Occipital lobe (tissue), 1 donor: ENCODE measurements at regions not wholly inside any gene's neighbourhood (a gene's known extent, or its start where the extent isn't known, plus 50 kb on each side); places are given as distances from the start of the nearest gene placed in this dataset.
"Not testable (repeated sequence)": the region's sequence is repeated elsewhere in the genome, so short reads cannot be mapped to it uniquely, and the experiment has no call there.

Experiments used
- DNase-seq: peaks from one replicate; lab custom pipeline; 2025; lab: John Stamatoyannopoulos, UW

GRCh38 chr14:52124791-52125684 lies 56.2 kb upstream of the NID2 start:
- DNase-seq: no peak

DNA sequence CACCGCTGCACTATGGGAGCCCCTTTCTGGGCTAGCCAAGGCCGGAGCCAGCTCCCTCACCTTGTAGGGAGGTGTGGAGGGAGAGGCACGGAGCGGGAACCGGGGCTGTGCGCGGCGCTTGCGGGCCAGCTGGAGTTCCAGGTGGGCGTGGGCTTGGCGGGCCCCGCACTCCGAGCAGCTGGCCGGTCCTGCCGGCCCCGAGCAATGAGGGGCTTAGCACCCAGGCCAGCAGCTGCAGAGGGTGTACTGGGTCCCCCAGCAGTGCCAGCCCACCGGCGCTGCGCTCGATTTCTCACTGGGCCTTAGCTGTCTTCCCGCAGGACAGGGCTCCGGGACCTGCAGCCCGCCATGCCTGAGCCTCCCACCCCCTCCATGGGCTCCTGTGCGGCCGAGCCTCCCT lies 53.3 kb upstream of the NID2 start:
- not testable (repeated sequence) for DNase-seq

DNA sequence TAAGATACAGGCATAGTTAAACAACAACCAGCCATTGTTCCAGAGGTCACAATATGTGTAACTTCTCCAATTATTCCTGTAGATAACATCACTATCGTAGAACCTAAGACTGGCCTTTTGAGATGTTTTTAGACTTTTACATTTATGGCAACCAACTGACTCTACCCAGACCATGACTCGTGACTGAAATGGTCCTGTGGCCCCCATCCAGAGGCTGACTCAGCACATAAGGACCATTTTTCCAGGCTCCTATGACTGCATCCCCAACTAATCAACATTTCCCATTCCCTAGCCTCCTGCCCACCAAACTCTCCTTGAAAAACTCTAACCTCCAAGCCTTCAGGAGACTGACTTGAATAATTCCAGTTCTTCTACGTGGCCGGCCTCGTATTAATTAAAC lies 52.6 kb upstream of the NID2 start:
- no peak for DNase-seq

DNA sequence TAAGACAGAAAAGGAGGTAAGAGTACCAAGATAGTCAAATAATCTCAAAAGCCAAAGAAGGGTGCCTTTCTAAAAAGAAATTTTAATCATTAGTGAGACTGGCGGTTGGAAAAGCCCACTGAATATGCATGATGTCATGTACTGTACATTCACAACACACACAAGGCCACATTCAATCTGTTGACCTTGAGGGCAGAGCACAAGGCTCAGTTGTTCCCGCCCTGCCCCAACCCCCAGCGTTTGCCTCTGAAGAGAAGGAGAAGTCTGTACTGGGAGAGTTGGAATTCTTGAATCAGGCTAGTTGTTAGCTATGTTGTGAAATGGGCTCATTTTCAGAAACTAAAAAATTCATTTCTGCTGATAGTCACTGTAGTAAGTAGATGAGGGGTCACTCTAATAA lies 50.2 kb upstream of the NID2 start:
- peak; percentile 44 for DNase-seq
